ENCODE measurements at regions not wholly inside any gene's neighbourhood (a gene's known extent, or its start where the extent isn't known, plus 50 kb on each side); places are given as distances from the start of the nearest gene placed in this dataset.

- TF ChIP-seq CTCF (IDR thresholded peaks at IDR 0.05 in 2 of 3, conservative IDR thresholded peaks at IDR 0.05 in 1 of 3; ENCODE audit: insufficient read depth in 2 of 3, low read depth in 1 of 3, low read length in 3 of 3) = no peak
- TF ChIP-seq LEF1 (IDR thresholded peaks at IDR 0.05) = no peak
- TF ChIP-seq PHTF2 (CRISPR knock-in tag; IDR thresholded peaks at IDR 0.05) = no peak
- no peak for TF ChIP-seq EP300 (IDR thresholded peaks at IDR 0.05; ENCODE audit: low read length)
- no peak for TF ChIP-seq ZNF175 (CRISPR knock-in tag; IDR thresholded peaks at IDR 0.05; ENCODE audit: low read depth)
- TF ChIP-seq SMARCB1 (IDR thresholded peaks at IDR 0.05; ENCODE audit: insufficient read length, low read depth) = no peak
These were observed 161.4 kb upstream of the KCNJ16 start for GRCh38 chr17:69913616-69914015.

Data from K562 (cell line).